Breast epithelium (tissue), 3 donors: ENCODE measurements at regions not wholly inside any gene's neighbourhood (a gene's known extent, or its start where the extent isn't known, plus 50 kb on each side); places are given as distances from the start of the nearest gene placed in this dataset.

ENCODE experiments used
- POLR2A ChIP-seq: fragments of 450-650 bp; IDR thresholded peaks from one replicate; pipeline ENCODE4 v1.6.1; 2016; ENCODE audit warnings: antibody characterized with exemption, mild to moderate bottlenecking, moderate library complexity
- POLR2AphosphoS5 ChIP-seq, 3 donors: sonication (generic); formaldehyde crosslinking; IDR thresholded peaks; one replicate each; pipeline ENCODE4 v1.6.1; 2017; ENCODE audit warnings: antibody characterized with exemption in 3 of 3
- TF ChIP-seq, protein P1 (sequence below), 3 donors: fragments of 450-650 bp; IDR thresholded peaks; one replicate each; pipeline ENCODE4 v1.5.1; 2016 to 2017; ENCODE audit warnings: antibody characterized with exemption in 3 of 3, mild to moderate bottlenecking in 3 of 3, moderate library complexity in 3 of 3

DNA sequence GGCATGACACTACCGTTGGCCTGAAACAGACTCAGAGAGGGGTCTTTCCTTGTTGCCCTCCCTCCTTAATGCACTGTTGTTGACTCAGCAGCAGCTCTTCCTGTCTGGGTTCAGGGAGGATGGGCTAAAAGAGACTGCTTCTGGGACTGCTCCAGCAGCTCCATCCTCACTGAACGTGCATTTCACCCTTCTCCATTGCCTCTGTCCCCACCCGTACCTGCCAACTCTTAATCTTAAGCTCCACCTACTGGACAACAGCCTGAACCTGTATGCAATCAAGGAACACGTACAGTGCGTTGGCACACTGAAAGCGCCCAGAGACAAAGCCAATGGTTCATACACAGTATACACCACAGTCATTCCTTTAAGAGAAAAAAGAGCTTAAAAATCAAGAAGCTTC is 230.8 kb upstream of the RAB6C start:
- TF ChIP-seq, protein P1, sequence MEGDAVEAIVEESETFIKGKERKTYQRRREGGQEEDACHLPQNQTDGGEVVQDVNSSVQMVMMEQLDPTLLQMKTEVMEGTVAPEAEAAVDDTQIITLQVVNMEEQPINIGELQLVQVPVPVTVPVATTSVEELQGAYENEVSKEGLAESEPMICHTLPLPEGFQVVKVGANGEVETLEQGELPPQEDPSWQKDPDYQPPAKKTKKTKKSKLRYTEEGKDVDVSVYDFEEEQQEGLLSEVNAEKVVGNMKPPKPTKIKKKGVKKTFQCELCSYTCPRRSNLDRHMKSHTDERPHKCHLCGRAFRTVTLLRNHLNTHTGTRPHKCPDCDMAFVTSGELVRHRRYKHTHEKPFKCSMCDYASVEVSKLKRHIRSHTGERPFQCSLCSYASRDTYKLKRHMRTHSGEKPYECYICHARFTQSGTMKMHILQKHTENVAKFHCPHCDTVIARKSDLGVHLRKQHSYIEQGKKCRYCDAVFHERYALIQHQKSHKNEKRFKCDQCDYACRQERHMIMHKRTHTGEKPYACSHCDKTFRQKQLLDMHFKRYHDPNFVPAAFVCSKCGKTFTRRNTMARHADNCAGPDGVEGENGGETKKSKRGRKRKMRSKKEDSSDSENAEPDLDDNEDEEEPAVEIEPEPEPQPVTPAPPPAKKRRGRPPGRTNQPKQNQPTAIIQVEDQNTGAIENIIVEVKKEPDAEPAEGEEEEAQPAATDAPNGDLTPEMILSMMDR (IDR thresholded peaks at IDR 0.05), result no peak
- TF ChIP-seq POLR2A, result no peak
- no peak for TF ChIP-seq POLR2AphosphoS5 (IDR thresholded peaks at IDR 0.05)
